Adipocyte (in vitro differentiated cells): ENCODE measurements at regions not wholly inside any gene's neighbourhood (a gene's known extent, or its start where the extent isn't known, plus 50 kb on each side); places are given as distances from the start of the nearest gene placed in this dataset.
"Not testable (repeated sequence)": the region's sequence is repeated elsewhere in the genome, so short reads cannot be mapped to it uniquely, and the experiment has no call there.

Source experiments
- DNase-seq: peaks from one replicate; pipeline ENCODE4 v3.0.0-alpha.2; 2015; ENCODE audit warnings: low read depth
- H3K27me3 ChIP-seq: replicated peaks from 2 replicates; pipeline ENCODE4 v1.7.0; 2013; ENCODE audit warnings: mild to moderate bottlenecking, low read length, moderate library complexity; ENCODE audit not compliant: control insufficient read depth, insufficient read depth
- H3K36me3 ChIP-seq: 2 replicates; pipeline ENCODE4 v1.7.0; 2013; ENCODE audit warnings: low read length, mild to moderate bottlenecking, moderate library complexity; ENCODE audit not compliant: control insufficient read depth, insufficient read depth, severe bottlenecking
- H3K4me1 ChIP-seq: 2 replicates; pipeline ENCODE4 v1.7.0; 2013; ENCODE audit warnings: mild to moderate bottlenecking, low read length, moderate library complexity; ENCODE audit not compliant: control insufficient read depth, insufficient read depth
- H3K4me3 ChIP-seq: 2 replicates; pipeline ENCODE4 v1.7.0; 2013; ENCODE audit warnings: mild to moderate bottlenecking, low read length, moderate library complexity
- H3K9ac ChIP-seq: 2 replicates; pipeline ENCODE4 v1.7.0; 2013; ENCODE audit warnings: mild to moderate bottlenecking, low read length, moderate library complexity
- H3K9me3 ChIP-seq: 2 replicates; pipeline ENCODE4 v1.7.0; 2013; ENCODE audit warnings: mild to moderate bottlenecking, low read length, moderate library complexity; ENCODE audit not compliant: control insufficient read depth

- no peaks in the 10 kb centered on the region for H3K4me1 ChIP-seq
- H3K9me3 ChIP-seq, result no peaks in the 10 kb centered on the region
- no peak for DNase-seq
- H3K27me3 ChIP-seq, result no peaks in the 10 kb centered on the region
- H3K4me3 ChIP-seq, result no peak overlapping the region
- no peak overlapping the region for H3K9ac ChIP-seq
- H3K36me3 ChIP-seq, result no peaks in the 10 kb centered on the region
Observed at GRCh38 chr5:19274578-19274977, 713.4 kb downstream of the CDH18 start.

DNA sequence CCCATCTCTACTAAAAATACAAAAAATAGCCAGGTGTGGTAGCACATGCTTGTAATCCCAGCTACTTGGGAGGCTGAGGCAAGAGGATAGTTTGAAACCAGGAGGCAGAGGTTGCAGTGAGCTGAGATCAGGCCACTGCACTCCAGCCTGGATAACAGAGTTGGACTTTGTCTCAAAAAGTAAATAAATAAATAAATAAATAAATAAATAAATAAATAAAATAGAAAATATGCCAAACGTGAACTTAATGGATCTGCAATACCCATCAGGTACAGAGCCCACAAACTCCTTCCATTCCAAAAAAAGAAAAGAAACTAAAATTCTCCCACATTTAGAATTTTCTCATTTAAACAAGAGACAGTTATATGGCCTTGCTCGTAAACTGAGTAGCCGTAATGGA lies 702.7 kb downstream of the CDH18 start:
- no peaks in the 10 kb centered on the region for H3K36me3 ChIP-seq
- no peak overlapping the region for H3K4me3 ChIP-seq
- no peaks in the 10 kb centered on the region for H3K9me3 ChIP-seq
- no peak for DNase-seq
- no peaks in the 10 kb centered on the region for H3K27me3 ChIP-seq
- H3K4me1 ChIP-seq, result no peaks in the 10 kb centered on the region
- H3K9ac ChIP-seq, result no peak overlapping the region

- H3K36me3 ChIP-seq, H3K27me3 ChIP-seq, H3K9me3 ChIP-seq, DNase-seq, H3K4me1 ChIP-seq, H3K4me3 ChIP-seq, H3K9ac ChIP-seq: not testable (repeated sequence)
Observed at GRCh38 chr5:19287548-19288277, 700.3 kb downstream of the CDH18 start.

GRCh38 chr5:19288311-19288710 lies 699.7 kb downstream of the CDH18 start:
- not testable (repeated sequence) for H3K9me3 ChIP-seq, H3K27me3 ChIP-seq, DNase-seq, H3K36me3 ChIP-seq, H3K4me3 ChIP-seq, H3K9ac ChIP-seq, H3K4me1 ChIP-seq

GRCh38 chr5:19297934-19298333 lies 690.1 kb downstream of the CDH18 start:
- no peak overlapping the region for H3K9ac ChIP-seq
- H3K36me3 ChIP-seq, result no peaks in the 10 kb centered on the region
- H3K4me1 ChIP-seq, result no peaks in the 10 kb centered on the region
- DNase-seq, result no peak
- H3K4me3 ChIP-seq, result no peak overlapping the region
- H3K9me3 ChIP-seq, result no peaks in the 10 kb centered on the region
- H3K27me3 ChIP-seq, result no peaks in the 10 kb centered on the region

DNA sequence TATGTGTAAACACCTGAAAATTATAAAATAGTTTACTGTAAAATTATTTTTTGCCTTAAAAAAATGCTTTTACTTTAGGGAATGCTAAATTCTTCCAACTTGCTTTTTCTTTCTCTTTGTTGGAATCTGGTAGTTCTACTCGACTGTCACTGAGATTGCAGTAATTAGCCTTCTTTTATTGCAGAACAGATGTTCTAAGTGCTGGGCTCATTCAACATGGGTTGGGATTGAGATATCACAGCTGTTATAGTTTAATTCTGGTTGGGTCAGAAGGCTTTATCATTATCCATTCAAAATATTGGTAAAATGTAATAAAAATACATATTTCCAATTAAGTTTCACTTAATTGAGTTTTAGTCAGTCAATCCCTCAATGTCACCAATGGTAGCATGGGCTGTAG lies 686.7 kb downstream of the CDH18 start:
- H3K9ac ChIP-seq, result no peak overlapping the region
- H3K27me3 ChIP-seq, result no peaks in the 10 kb centered on the region
- H3K9me3 ChIP-seq, result no peaks in the 10 kb centered on the region
- no peaks in the 10 kb centered on the region for H3K4me1 ChIP-seq
- no peak overlapping the region for H3K4me3 ChIP-seq
- no peaks in the 10 kb centered on the region for H3K36me3 ChIP-seq
- DNase-seq, result no peak

- H3K9ac ChIP-seq, result no peak overlapping the region
- no peaks in the 10 kb centered on the region for H3K36me3 ChIP-seq
- DNase-seq, result peak; percentile 5
- no peaks in the 10 kb centered on the region for H3K4me1 ChIP-seq
- no peak overlapping the region for H3K4me3 ChIP-seq
- no peaks in the 10 kb centered on the region for H3K9me3 ChIP-seq
- H3K27me3 ChIP-seq, result no peaks in the 10 kb centered on the region
Observed at GRCh38 chr5:19314840-19315239, 673.2 kb downstream of the CDH18 start.

DNA sequence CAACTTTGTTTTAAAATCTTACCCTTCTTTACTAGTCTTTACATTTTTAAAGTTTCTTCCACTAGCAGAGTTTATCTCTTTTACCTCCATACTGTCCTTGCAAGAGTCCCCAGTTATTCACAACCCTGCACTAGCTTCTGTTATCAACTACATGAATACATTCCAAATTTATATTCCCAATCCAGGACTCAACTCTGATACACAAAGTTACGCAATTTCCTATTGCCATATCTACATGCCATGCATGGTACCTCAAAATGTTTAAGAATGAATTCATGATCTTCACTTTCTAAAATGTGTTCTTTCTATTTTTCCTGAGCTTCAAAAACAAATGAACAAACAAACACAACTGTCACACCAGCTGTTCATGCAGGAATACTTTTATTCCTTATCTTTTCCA lies 668.7 kb downstream of the CDH18 start:
- Histone ChIP-seq H3K27me3 (no peaks in the 10 kb centered on the region), H3K9ac (no peak overlapping the region), H3K36me3 (no peaks in the 10 kb centered on the region), H3K9me3 (no peaks in the 10 kb centered on the region), H3K4me1 (no peaks in the 10 kb centered on the region), H3K4me3 (no peak overlapping the region)
- DNase-seq, result no peak

DNA sequence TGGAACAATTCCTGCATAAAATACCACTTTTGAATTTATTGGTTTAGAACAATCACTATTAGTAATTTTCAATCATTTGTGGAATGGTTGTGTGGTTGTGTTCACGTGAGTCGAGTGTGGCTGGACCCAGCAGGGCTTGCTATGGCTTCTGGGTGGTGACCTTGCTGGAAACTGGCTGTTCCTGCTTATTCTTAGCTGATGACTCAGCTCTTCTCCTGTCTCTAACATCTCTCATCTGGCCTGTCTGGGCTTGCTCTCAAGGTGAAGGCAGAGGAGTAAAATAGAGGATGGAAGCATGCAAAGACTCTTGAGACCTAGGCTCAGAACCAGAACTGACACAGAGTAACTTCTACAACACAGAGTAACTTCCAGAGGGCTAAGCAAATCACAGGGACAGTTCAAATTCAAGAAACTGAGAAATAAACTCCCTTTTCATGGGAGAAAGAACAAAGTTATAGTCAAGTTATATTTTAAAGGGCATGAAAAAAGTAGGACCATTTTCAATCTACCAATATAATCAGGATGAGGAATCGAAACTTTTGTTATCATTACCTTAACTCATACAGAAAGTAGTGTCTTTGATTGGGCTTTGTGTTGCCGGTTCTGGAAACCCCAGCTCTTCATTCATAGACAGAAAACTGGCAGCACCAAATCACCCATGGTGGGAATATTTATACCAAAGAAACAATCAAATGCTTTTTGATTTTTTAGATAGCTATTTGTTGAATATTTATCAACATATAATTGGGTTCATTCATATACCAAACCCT lies 665.1 kb downstream of the CDH18 start:
- Histone ChIP-seq H3K36me3 (no peaks in the 10 kb centered on the region), H3K27me3 (no peaks in the 10 kb centered on the region), H3K9me3 (no peaks in the 10 kb centered on the region), H3K9ac (no peak overlapping the region), H3K4me1 (no peaks in the 10 kb centered on the region), H3K4me3 (no peak overlapping the region)
- DNase-seq, result peak; percentile 52

GRCh38 chr5:19334278-19334677 lies 653.7 kb downstream of the CDH18 start:
- DNase-seq, result no peak
- H3K27me3 ChIP-seq, result no peaks in the 10 kb centered on the region
- no peaks in the 10 kb centered on the region for H3K36me3 ChIP-seq

DNA sequence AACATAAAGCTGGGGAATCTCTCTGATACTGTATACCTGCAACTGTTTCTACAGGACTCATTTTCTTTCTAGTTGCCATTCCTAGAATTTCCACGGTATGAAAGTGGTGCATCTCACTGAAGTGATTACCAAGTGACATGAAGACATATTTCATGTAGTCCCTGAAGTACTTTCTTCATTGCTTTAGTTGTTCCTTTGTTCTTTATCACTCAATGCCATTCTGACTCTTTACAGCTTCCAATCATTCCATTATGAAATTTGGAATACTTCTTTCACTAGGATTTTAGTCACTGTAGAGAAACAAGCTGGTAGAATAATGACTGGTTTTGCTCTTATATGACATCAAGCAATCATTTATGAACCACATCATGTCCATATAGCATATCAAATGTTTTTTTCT lies 645.1 kb downstream of the CDH18 start:
- Histone ChIP-seq H3K9me3 (peaks cover 13% of the 10 kb centered on the region), H3K4me3 (no peak overlapping the region), H3K36me3 (no peaks in the 10 kb centered on the region), H3K4me1 (no peaks in the 10 kb centered on the region), H3K27me3 (no peaks in the 10 kb centered on the region), H3K9ac (no peak overlapping the region)
- no peak for DNase-seq

More at GRCh38 chr5:19334278-19334677, 653.7 kb downstream of the CDH18 start:
- no peak overlapping the region for H3K9ac ChIP-seq
- no peak overlapping the region for H3K4me3 ChIP-seq
- no peaks in the 10 kb centered on the region for H3K4me1 ChIP-seq
- H3K9me3 ChIP-seq, result peaks cover 6% of the 10 kb centered on the region
